ENCODE measurements at regions not wholly inside any gene's neighbourhood (a gene's known extent, or its start where the extent isn't known, plus 50 kb on each side); places are given as distances from the start of the nearest gene placed in this dataset.

DNA sequence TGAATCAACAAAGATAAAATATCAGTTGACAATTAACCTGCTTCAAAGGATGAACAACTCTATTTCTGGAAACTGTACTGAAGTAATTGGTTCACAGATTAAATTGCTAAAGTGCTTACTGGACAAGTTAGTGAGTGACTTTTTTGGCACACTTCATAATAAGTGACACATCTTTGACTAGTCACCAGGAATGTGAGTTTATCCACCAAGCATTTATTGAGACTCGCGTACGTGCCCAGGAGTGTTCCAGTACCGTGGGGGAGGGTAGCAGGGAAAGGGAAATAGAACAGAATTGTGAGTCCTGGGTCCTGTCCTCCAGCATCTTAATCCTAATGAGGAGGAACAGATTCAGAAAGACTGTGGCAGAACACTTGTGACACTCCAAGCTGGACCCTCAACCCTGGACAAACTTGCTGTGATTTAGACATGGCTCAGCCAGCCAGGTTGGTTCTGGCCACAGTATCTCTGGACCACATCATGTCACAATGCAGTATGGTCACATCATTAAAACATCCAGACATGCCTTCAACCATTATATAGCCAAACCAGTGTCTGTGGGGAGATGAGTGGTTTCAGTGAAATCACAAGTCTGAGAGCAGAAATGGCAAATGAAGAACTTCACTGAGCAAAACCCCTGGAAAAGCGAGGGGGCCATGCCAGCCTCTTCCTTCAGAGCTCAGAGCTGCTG, 623.1 kb downstream of the BNC2 start:
- TF ChIP-seq, protein P1, sequence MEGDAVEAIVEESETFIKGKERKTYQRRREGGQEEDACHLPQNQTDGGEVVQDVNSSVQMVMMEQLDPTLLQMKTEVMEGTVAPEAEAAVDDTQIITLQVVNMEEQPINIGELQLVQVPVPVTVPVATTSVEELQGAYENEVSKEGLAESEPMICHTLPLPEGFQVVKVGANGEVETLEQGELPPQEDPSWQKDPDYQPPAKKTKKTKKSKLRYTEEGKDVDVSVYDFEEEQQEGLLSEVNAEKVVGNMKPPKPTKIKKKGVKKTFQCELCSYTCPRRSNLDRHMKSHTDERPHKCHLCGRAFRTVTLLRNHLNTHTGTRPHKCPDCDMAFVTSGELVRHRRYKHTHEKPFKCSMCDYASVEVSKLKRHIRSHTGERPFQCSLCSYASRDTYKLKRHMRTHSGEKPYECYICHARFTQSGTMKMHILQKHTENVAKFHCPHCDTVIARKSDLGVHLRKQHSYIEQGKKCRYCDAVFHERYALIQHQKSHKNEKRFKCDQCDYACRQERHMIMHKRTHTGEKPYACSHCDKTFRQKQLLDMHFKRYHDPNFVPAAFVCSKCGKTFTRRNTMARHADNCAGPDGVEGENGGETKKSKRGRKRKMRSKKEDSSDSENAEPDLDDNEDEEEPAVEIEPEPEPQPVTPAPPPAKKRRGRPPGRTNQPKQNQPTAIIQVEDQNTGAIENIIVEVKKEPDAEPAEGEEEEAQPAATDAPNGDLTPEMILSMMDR (conservative IDR thresholded peaks at IDR 0.05; ENCODE audit: low read length) = no peak
- no peak for TF ChIP-seq EZH2phosphoT487 (IDR thresholded peaks at IDR 0.05; ENCODE audit: borderline replicate concordance, low read depth, low read length)
